Esophagus muscularis mucosa (tissue), 4 donors: ENCODE measurements at regions not wholly inside any gene's neighbourhood (a gene's known extent, or its start where the extent isn't known, plus 50 kb on each side); places are given as distances from the start of the nearest gene placed in this dataset.
A peak's percentile ranks its signal among the peaks of the same experiment; 100 is the strongest.
"Not testable (repeated sequence)": the region's sequence is repeated elsewhere in the genome, so short reads cannot be mapped to it uniquely, and the experiment has no call there.

ENCODE experiments used
- DNase-seq: peaks from one replicate; pipeline ENCODE4 v3.0.0-alpha.2; 2017; ENCODE audit errors: extremely low spot score
- H3K27ac ChIP-seq, 4 donors: fragments of 200-600 bp; sonication (generic); replicated peaks in 1 of 4; 1 replicate in 3 of 4; 2 replicates in 1 of 4; pipeline ENCODE4 v1.5.1; 2016 to 2019; ENCODE audit warnings: mild to moderate bottlenecking in 1 of 4
- H3K27me3 ChIP-seq, 4 donors: fragments of 200-600 bp; sonication (generic); one replicate each; pipeline versions ENCODE4 v1.5.1 to v1.6.0; 2016 to 2019
- H3K36me3 ChIP-seq, 4 donors: fragments of 200-600 bp; sonication (generic); one replicate each; pipeline ENCODE4 v1.5.1; 2016 to 2019
- H3K4me1 ChIP-seq, 4 donors: fragments of 200-600 bp; sonication (generic); one replicate each; pipeline ENCODE4 v1.5.1; 2016 to 2019
- H3K4me3 ChIP-seq, 4 donors: fragments of 200-600 bp; sonication (generic); 1 replicate in 2 of 4; 2 replicates in 2 of 4; pipeline ENCODE4 v1.5.1; 2016 to 2019; ENCODE audit warnings: mild to moderate bottlenecking in 4 of 4, moderate library complexity in 1 of 4
- H3K9me3 ChIP-seq, 4 donors: fragments of 200-600 bp; sonication (generic); 1 replicate in 3 of 4; 2 replicates in 1 of 4; pipeline ENCODE4 v1.5.1; 2016 to 2019
- EP300 ChIP-seq: sonication (generic); formaldehyde crosslinking; IDR thresholded peaks from one replicate; pipeline ENCODE4 v1.6.1; 2017; ENCODE audit warnings: antibody characterized with exemption
- POLR2A ChIP-seq: fragments of 450-650 bp; IDR thresholded peaks from one replicate; pipeline ENCODE4 v1.6.1; 2017; ENCODE audit warnings: antibody characterized with exemption, moderate library complexity, mild to moderate bottlenecking, low read depth
- POLR2AphosphoS5 ChIP-seq, 2 donors: sonication (generic); formaldehyde crosslinking; IDR thresholded peaks; one replicate each; pipeline ENCODE4 v1.6.1; 2017; ENCODE audit warnings: antibody characterized with exemption in 2 of 2
- WGBS: methylation state at CpG from one replicate; pipeline ENCODE4 v1.1.5; 2018; 5-methylcytosine and 5-hydroxymethylcytosine counted together
- intact Hi-C: fragments of 100-400 bp; cut with DNase I; formaldehyde crosslinking; loops from one replicate; pipeline ENCODE4 v1.15.1; 2023
- TF ChIP-seq, protein P1 (sequence below), 3 experiments: fragments of 200-600 bp in 2 of 3; fragments of 450-650 bp in 1 of 3; sonication (generic) in 2 of 3; IDR thresholded peaks; one replicate each; pipeline ENCODE4 v1.5.1; 2017 to 2019; ENCODE audit warnings: antibody characterized with exemption in 3 of 3, mild to moderate bottlenecking in 2 of 3, moderate library complexity in 1 of 3

DNA sequence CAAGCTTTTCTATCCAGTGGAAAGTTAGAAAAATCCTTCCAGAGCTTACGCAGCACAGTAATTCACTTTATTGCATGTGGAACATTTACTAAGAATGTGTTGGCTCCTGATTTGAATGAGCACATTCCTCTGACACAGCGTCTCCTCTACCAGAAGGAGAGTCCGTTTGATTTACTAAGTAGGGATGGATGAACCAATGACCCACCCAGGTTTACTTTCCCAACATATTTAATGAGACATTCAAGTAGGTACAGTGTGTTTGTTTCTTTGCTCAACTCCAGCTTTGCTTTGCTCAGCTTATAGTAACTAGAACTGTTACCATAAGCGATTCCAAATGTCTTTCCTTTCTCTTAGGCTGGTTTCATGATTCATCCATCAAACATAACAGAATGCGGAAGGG is 161.7 kb downstream of the SMARCA1 start:
- Histone ChIP-seq H3K36me3 (no peaks in the 10 kb centered on the region), H3K9me3 (no peaks in the 10 kb centered on the region), H3K27me3 (no peaks in the 10 kb centered on the region), H3K4me3 (no peak overlapping the region), H3K27ac (no peak overlapping the region), H3K4me1 (no peaks in the 10 kb centered on the region)
- no peak for DNase-seq
- 54% methylated on average over 5 of the region's 5 CpGs for WGBS
- intact Hi-C loops: no loop called here
- TF ChIP-seq, protein P1, sequence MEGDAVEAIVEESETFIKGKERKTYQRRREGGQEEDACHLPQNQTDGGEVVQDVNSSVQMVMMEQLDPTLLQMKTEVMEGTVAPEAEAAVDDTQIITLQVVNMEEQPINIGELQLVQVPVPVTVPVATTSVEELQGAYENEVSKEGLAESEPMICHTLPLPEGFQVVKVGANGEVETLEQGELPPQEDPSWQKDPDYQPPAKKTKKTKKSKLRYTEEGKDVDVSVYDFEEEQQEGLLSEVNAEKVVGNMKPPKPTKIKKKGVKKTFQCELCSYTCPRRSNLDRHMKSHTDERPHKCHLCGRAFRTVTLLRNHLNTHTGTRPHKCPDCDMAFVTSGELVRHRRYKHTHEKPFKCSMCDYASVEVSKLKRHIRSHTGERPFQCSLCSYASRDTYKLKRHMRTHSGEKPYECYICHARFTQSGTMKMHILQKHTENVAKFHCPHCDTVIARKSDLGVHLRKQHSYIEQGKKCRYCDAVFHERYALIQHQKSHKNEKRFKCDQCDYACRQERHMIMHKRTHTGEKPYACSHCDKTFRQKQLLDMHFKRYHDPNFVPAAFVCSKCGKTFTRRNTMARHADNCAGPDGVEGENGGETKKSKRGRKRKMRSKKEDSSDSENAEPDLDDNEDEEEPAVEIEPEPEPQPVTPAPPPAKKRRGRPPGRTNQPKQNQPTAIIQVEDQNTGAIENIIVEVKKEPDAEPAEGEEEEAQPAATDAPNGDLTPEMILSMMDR (IDR thresholded peaks at IDR 0.05): no peak
- no peak for TF ChIP-seq POLR2AphosphoS5 (IDR thresholded peaks at IDR 0.05)
- no peak for TF ChIP-seq POLR2A
- TF ChIP-seq EP300: no peak

GRCh38 chrX:129360175-129360574 is 163.1 kb downstream of the SMARCA1 start:
- Histone ChIP-seq H3K4me3 (no peak overlapping the region), H3K9me3 (no peaks in the 10 kb centered on the region), H3K36me3 (no peaks in the 10 kb centered on the region), H3K27me3 (no peaks in the 10 kb centered on the region), H3K27ac (no peak overlapping the region), H3K4me1 (no peaks in the 10 kb centered on the region)
- DNase-seq: no peak
- TF ChIP-seq, protein P1 (IDR thresholded peaks at IDR 0.05): peak; percentile 28 to 46 (median 39)
- TF ChIP-seq POLR2AphosphoS5 (IDR thresholded peaks at IDR 0.05): no peak
- TF ChIP-seq POLR2A: no peak
- 42% methylated on average over 5 of the region's 5 CpGs for WGBS
- intact Hi-C loops: no loop called here

DNA sequence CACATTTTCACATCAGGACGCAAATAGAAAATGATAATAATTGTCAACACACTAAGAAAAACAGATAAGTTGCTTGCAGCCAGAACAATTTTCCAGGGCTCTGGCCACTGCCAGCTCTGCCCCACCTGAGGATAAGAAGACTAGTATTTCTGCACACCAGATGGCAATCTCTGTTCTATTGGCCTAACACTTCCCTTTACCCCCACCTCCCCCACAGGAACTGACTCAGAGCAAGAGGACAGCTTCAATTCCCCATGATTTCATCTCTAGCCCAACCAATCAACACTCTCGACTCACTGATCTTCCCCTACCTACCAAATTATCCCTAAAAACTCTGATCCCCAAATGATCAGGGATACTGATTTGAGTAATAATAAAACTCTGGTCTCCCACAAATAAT is 164.0 kb downstream of the SMARCA1 start:
- H3K9me3 ChIP-seq: no peaks in the 10 kb centered on the region
- H3K36me3 ChIP-seq: no peaks in the 10 kb centered on the region
- H3K4me3 ChIP-seq: no peak overlapping the region
- intact Hi-C loops: no loop called here
- H3K4me1 ChIP-seq: no peaks in the 10 kb centered on the region
- TF ChIP-seq EP300 (no peak), POLR2A (no peak), POLR2AphosphoS5 (IDR thresholded peaks at IDR 0.05) (no peak)
- TF ChIP-seq, protein P1 (IDR thresholded peaks at IDR 0.05): no peak
- H3K27me3 ChIP-seq: no peaks in the 10 kb centered on the region
- no peak overlapping the region for H3K27ac ChIP-seq
- WGBS: 75% methylated on average over 2 of the region's 2 CpGs
- DNase-seq: no peak

GRCh38 chrX:129357428-129357827 is 165.9 kb downstream of the SMARCA1 start:
- H3K27me3 ChIP-seq, DNase-seq, H3K36me3 ChIP-seq, H3K4me3 ChIP-seq, H3K9me3 ChIP-seq, intact Hi-C loops, H3K4me1 ChIP-seq, H3K27ac ChIP-seq: not testable (repeated sequence)
- WGBS: 93% methylated on average over 4 of the region's 4 CpGs

DNA sequence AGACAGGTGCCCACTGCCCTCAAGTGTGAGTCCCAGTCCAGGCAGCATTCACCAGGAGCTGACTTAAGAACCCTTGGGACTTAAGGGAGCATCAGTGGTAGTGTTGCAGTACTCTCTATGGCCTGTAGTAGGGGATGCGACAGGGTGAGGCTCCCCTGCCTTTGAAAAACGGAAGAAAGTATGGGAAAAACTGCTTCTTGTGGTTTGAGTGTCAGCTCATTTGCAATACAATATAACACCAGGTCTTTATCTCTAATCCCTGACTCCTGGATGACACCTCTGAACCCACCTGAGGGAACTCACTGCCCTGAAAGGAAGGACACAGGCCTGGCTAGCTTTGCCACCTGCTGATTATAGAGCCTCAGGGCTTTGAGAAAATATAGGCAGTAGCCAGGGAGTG is 176.0 kb downstream of the SMARCA1 start:
- intact Hi-C loops: no loop called here
- Histone ChIP-seq H3K4me1 (no peaks in the 10 kb centered on the region), H3K27me3 (no peaks in the 10 kb centered on the region), H3K27ac (no peak overlapping the region), H3K4me3 (no peak overlapping the region), H3K9me3 (peaks cover 0 to 11% (median 0%) of the 10 kb centered on the region in 4 donors), H3K36me3 (no peaks in the 10 kb centered on the region)
- 26% methylated on average over 2 of the region's 2 CpGs for WGBS
- TF ChIP-seq, protein P1 (IDR thresholded peaks at IDR 0.05): no peak
- TF ChIP-seq POLR2AphosphoS5 (IDR thresholded peaks at IDR 0.05): no peak
- TF ChIP-seq EP300: no peak
- TF ChIP-seq POLR2A: no peak
- DNase-seq: no peak
